Mammary epithelial cell (primary cell): ENCODE measurements at regions not wholly inside any gene's neighbourhood (a gene's known extent, or its start where the extent isn't known, plus 50 kb on each side); places are given as distances from the start of the nearest gene placed in this dataset.

Experiments used
- CTCF ChIP-seq, 2 donors: IDR thresholded peaks in 1 of 2; conservative IDR thresholded peaks in 1 of 2; 2 replicates each; pipeline ENCODE4 v1.5.1; 2011 to 2012; ENCODE audit warnings: inconsistent platforms in 2 of 2, low read length in 2 of 2, mild to moderate bottlenecking in 2 of 2, control low read depth in 1 of 2, low read depth in 1 of 2; ENCODE audit not compliant: insufficient read depth in 1 of 2; ENCODE audit errors: extremely low read depth in 1 of 2
- EZH2 ChIP-seq: IDR thresholded peaks from 2 replicates; pipeline ENCODE4 v1.6.1; 2012; ENCODE audit warnings: low read length, inconsistent platforms, borderline replicate concordance

- TF ChIP-seq CTCF (conservative IDR thresholded peaks at IDR 0.05 in 1 of 2, IDR thresholded peaks at IDR 0.05 in 1 of 2; ENCODE audit: extremely low read depth in 1 of 2, insufficient read depth in 1 of 2, low read depth in 1 of 2, low read length in 2 of 2) (no peak), EZH2 (no peak)
These were observed 110.0 kb upstream of the ETAA1 start for GRCh38 chr2:67286981-67287759.
